ENCODE measurements at regions not wholly inside any gene's neighbourhood (a gene's known extent, or its start where the extent isn't known, plus 50 kb on each side); places are given as distances from the start of the nearest gene placed in this dataset.

DNA sequence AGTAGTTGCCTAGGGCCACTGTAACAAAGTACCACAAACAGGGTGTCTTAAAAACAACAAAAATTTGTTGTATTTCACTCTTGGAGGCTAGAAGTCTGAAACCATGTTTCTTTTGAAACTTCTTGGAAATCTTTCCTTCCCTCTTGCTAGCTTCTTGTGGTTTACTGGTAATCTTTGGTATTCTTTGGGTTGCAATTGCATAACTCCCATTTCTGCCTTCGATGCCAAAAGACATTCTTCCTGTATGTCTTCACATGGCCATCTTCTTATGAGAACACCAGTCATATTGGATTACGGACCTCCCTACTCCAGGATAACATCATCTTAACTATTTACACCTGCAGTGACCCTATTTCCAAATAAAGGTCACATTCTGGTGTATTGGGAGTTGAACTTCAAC lies 357.4 kb downstream of the PPP1R3A start:
- Mint-ChIP-seq H3K4me3 (no peak overlapping the region), H3K4me1 (no peaks in the 10 kb centered on the region), H3K36me3 (no peaks in the 10 kb centered on the region), H3K27me3 (ENCODE audit: low read depth in 3 of 3) (peaks cover 0 to 2% (median 0%) of the 10 kb centered on the region in 3 donors), H3K27ac (no peak overlapping the region), H3K9me3 (peaks cover 0 to 7% (median 3%) of the 10 kb centered on the region in 7 donors)
- no CpG with 5 or more reads among the region's 2 CpGs for WGBS (ENCODE audit: insufficient coverage)
- Histone ChIP-seq H3K4me3 (replicated peaks in 1 of 3; ENCODE audit: low read depth in 2 of 3, low read length in 3 of 3) (no peak overlapping the region), H3K27ac (ENCODE audit: low read depth in 1 of 2, low read length in 2 of 2) (no peak overlapping the region), H3K4me2 (replicated peaks; ENCODE audit: extremely low read depth, low read length, poor library complexity, severe bottlenecking) (no peak overlapping the region), H3K9ac (ENCODE audit: insufficient read depth, low read length, poor library complexity, severe bottlenecking) (no peak overlapping the region), H4K20me1 (ENCODE audit: insufficient read depth, low read length) (no peaks in the 10 kb centered on the region), H3K79me2 (ENCODE audit: insufficient read depth, low read length) (no peaks in the 10 kb centered on the region), H3K36me3 (replicated peaks in 1 of 2; ENCODE audit: control insufficient read depth in 1 of 2, insufficient read depth in 2 of 2, low read length in 2 of 2) (no peaks in the 10 kb centered on the region), H3K4me1 (ENCODE audit: control insufficient read depth in 1 of 2, insufficient read depth in 2 of 2, low read length in 2 of 2) (no peaks in the 10 kb centered on the region), H3K27me3 (ENCODE audit: control insufficient read depth in 2 of 2, insufficient read depth in 2 of 2, low read length in 2 of 2) (no peaks in the 10 kb centered on the region), H2AFZ (ENCODE audit: insufficient read depth, low read depth, low read length, poor library complexity, severe bottlenecking) (no peak overlapping the region), H3K9me3 (replicated peaks in 1 of 2; ENCODE audit: control insufficient read depth in 1 of 2, insufficient read depth in 1 of 2, low read length in 2 of 2) (no peaks in the 10 kb centered on the region)
- intact Hi-C loops (cut with micrococcal nuclease): no loop called here
- no peak for DNase-seq
- TF ChIP-seq, protein P1, sequence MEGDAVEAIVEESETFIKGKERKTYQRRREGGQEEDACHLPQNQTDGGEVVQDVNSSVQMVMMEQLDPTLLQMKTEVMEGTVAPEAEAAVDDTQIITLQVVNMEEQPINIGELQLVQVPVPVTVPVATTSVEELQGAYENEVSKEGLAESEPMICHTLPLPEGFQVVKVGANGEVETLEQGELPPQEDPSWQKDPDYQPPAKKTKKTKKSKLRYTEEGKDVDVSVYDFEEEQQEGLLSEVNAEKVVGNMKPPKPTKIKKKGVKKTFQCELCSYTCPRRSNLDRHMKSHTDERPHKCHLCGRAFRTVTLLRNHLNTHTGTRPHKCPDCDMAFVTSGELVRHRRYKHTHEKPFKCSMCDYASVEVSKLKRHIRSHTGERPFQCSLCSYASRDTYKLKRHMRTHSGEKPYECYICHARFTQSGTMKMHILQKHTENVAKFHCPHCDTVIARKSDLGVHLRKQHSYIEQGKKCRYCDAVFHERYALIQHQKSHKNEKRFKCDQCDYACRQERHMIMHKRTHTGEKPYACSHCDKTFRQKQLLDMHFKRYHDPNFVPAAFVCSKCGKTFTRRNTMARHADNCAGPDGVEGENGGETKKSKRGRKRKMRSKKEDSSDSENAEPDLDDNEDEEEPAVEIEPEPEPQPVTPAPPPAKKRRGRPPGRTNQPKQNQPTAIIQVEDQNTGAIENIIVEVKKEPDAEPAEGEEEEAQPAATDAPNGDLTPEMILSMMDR (IDR thresholded peaks at IDR 0.05): no peak

GRCh38 chr7:113550966-113551365 lies 367.8 kb downstream of the PPP1R3A start:
- Histone ChIP-seq H3K27ac (ENCODE audit: low read depth in 1 of 2, low read length in 2 of 2) (no peak overlapping the region), H3K36me3 (replicated peaks in 1 of 2; ENCODE audit: control insufficient read depth in 1 of 2, insufficient read depth in 2 of 2, low read length in 2 of 2) (no peaks in the 10 kb centered on the region), H3K4me3 (replicated peaks in 1 of 3; ENCODE audit: low read depth in 2 of 3, low read length in 3 of 3) (no peak overlapping the region), H3K9ac (ENCODE audit: insufficient read depth, low read length, poor library complexity, severe bottlenecking) (no peak overlapping the region), H4K20me1 (ENCODE audit: insufficient read depth, low read length) (no peaks in the 10 kb centered on the region), H3K27me3 (ENCODE audit: control insufficient read depth in 2 of 2, insufficient read depth in 2 of 2, low read length in 2 of 2) (no peaks in the 10 kb centered on the region), H2AFZ (ENCODE audit: insufficient read depth, low read depth, low read length, poor library complexity, severe bottlenecking) (no peak overlapping the region), H3K4me1 (ENCODE audit: control insufficient read depth in 1 of 2, insufficient read depth in 2 of 2, low read length in 2 of 2) (no peaks in the 10 kb centered on the region), H3K79me2 (ENCODE audit: insufficient read depth, low read length) (no peaks in the 10 kb centered on the region), H3K9me3 (replicated peaks in 1 of 2; ENCODE audit: control insufficient read depth in 1 of 2, insufficient read depth in 1 of 2, low read length in 2 of 2) (peaks cover 5 to 9% of the 10 kb centered on the region in 2 donors), H3K4me2 (replicated peaks; ENCODE audit: extremely low read depth, low read length, poor library complexity, severe bottlenecking) (no peak overlapping the region)
- Mint-ChIP-seq H3K4me1 (no peaks in the 10 kb centered on the region), H3K9me3 (peaks cover 0 to 8% (median 2%) of the 10 kb centered on the region in 7 donors), H3K4me3 (no peak overlapping the region), H3K27me3 (ENCODE audit: low read depth in 3 of 3) (no peaks in the 10 kb centered on the region), H3K27ac (no peak overlapping the region), H3K36me3 (no peaks in the 10 kb centered on the region)
- TF ChIP-seq, protein P1 (IDR thresholded peaks at IDR 0.05): no peak
- no CpG with 5 or more reads among the region's 1 CpG for WGBS (ENCODE audit: insufficient coverage)
- intact Hi-C loops (cut with micrococcal nuclease): no loop called here
- DNase-seq: no peak

Data from CD14-positive monocyte (primary cell).